ENCODE measurements at regions not wholly inside any gene's neighbourhood (a gene's known extent, or its start where the extent isn't known, plus 50 kb on each side); places are given as distances from the start of the nearest gene placed in this dataset.

DNA sequence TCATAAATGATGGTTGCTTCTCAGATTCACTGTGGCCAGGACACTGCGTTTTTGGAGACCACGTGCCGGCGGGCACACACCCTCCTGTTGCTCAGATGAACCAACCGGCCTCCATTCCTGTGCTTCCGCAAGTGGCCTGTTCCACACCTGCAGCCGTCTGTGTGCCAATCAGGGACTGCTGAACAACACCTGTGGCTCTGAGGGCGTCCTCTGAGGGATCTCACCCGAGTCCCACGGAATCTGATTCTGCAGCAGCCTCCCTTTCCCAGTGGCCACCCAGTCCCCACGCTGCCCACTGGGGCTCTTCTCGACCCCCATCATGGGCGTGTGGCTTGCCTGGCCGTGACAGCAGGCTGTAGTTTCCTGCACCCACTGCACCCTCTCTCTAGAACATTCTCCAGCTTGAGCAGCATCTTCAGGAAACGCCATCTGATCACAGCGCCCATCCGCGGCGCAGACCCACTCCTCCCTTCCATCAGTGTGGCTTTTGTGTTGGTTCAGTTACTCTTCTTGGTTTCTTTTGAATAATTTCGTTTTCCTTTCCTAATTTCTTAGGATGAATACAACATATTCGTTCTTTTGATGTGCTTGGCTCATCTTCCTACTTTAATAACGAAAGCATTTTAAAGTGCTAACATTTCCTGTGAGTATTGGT lies 65.1 kb upstream of the SLC22A11 start:
- no peak for TF ChIP-seq CTCF (IDR thresholded peaks at IDR 0.05; ENCODE audit: low read length)
- TF ChIP-seq EZH2 (IDR thresholded peaks at IDR 0.05; ENCODE audit: borderline replicate concordance, low read length) = no peak
